ENCODE measurements at regions not wholly inside any gene's neighbourhood (a gene's known extent, or its start where the extent isn't known, plus 50 kb on each side); places are given as distances from the start of the nearest gene placed in this dataset.
A peak's percentile ranks its signal among the peaks of the same experiment; 100 is the strongest.

GRCh38 chr4:81785338-81785737 is 313.6 kb upstream of the RASGEF1B start:
- H3K9ac ChIP-seq (ENCODE audit: control insufficient read depth, insufficient read depth, low read length): no peak overlapping the region
- in situ Hi-C loops (cut with MboI): no loop called here
- no peaks in the 10 kb centered on the region; a peak in 1 of 4 replicates for H3K27me3 ChIP-seq (replicated peaks in 1 of 2; ENCODE audit: control insufficient read depth in 2 of 2, insufficient read depth in 2 of 2, low read length in 1 of 2)
- ChIA-PET RAD21 (ENCODE audit: unreplicated experiment) (no interaction called here), POLR2A (no interaction called here), CTCF (no interaction called here), SMC1A (ENCODE audit: uncharacterized antibody, unreplicated experiment) (no interaction called here)
- H3K4me2 ChIP-seq (ENCODE audit: control insufficient read depth, insufficient read depth): no peak overlapping the region
- BruUV-seq (replicated peaks): no TSS peak
- H3K79me2 ChIP-seq (ENCODE audit: control insufficient read depth, insufficient read depth, low read length): no peaks in the 10 kb centered on the region
- no peak for FAIRE-seq
- H4K20me1 ChIP-seq (ENCODE audit: control insufficient read depth, insufficient read depth): no peaks in the 10 kb centered on the region
- ATAC-seq: no peak
- WGBS (ENCODE audit: insufficient coverage, insufficient replicate concordance, low lambda C conversion rate, missing lambda C conversion rate): 85% methylated on average over 4 of the region's 4 CpGs
- H3K36me3 ChIP-seq (ENCODE audit: control insufficient read depth in 2 of 2, insufficient read depth in 2 of 2, low read length in 1 of 2): no peaks in the 10 kb centered on the region
- TF ChIP-seq BMI1 (IDR thresholded peaks at IDR 0.05; ENCODE audit: borderline replicate concordance) (no peak), SKIL (IDR thresholded peaks at IDR 0.05; ENCODE audit: low read depth, poor library complexity, severe bottlenecking) (no peak), ZBTB40 (IDR thresholded peaks at IDR 0.05; ENCODE audit: borderline replicate concordance) (peak; percentile 48), ASH2L (IDR thresholded peaks at IDR 0.05; ENCODE audit: borderline replicate concordance, low read depth) (no peak), TARDBP (IDR thresholded peaks at IDR 0.05; ENCODE audit: borderline replicate concordance) (no peak)
- H3K4me1 ChIP-seq (ENCODE audit: control insufficient read depth, insufficient read depth, low read length): no peaks in the 10 kb centered on the region
- no peak overlapping the region for H3K27ac ChIP-seq (ENCODE audit: control insufficient read depth, insufficient read depth)
- no peak overlapping the region for H2AFZ ChIP-seq (ENCODE audit: control insufficient read depth, low read depth, low read length)
- no peaks in the 10 kb centered on the region for H3K9me3 ChIP-seq (replicated peaks; ENCODE audit: control insufficient read depth, insufficient read depth, low read length)
- DNase-seq (ENCODE audit: low read depth, low spot score): no peak
- intact Hi-C loops (cut with micrococcal nuclease; ENCODE audit: unreplicated experiment): no loop called here
- H3K4me3 ChIP-seq: no peak overlapping the region

Data from GM12878 (cell line).